Transverse colon (tissue), 4 donors: ENCODE measurements at regions not wholly inside any gene's neighbourhood (a gene's known extent, or its start where the extent isn't known, plus 50 kb on each side); places are given as distances from the start of the nearest gene placed in this dataset.

Experiments used
- DNase-seq: peaks from one replicate; pipeline ENCODE4 v3.0.0-alpha.2; 2019
- H3K27ac ChIP-seq, 4 donors: fragments of 200-600 bp; sonication (generic); 2 replicates each; pipeline ENCODE4 v1.5.1; 2016 to 2018; ENCODE audit warnings: inconsistent platforms in 4 of 4
- H3K27me3 ChIP-seq: fragments of 200-600 bp; sonication (generic); 2 replicates; pipeline ENCODE4 v1.5.1; 2017; ENCODE audit warnings: inconsistent platforms
- H3K36me3 ChIP-seq, 4 donors: fragments of 200-600 bp; sonication (generic); 2 replicates each; pipeline ENCODE4 v1.5.1; 2017 to 2019; ENCODE audit warnings: inconsistent platforms in 4 of 4
- H3K4me1 ChIP-seq, 4 donors: fragments of 200-600 bp; sonication (generic); 2 replicates each; pipeline ENCODE4 v1.5.1; 2017 to 2020; ENCODE audit warnings: inconsistent platforms in 4 of 4
- H3K4me3 ChIP-seq, 4 donors: fragments of 200-600 bp; sonication (generic); 1 replicate in 1 of 4; 2 replicates in 3 of 4; pipeline versions ENCODE4 v1.5.1 to v1.6.1; 2017 to 2019; ENCODE audit warnings: inconsistent platforms in 4 of 4
- H3K9me3 ChIP-seq, 2 donors: fragments of 200-600 bp; sonication (generic); 2 replicates each; pipeline ENCODE4 v1.5.1; 2017 to 2019; ENCODE audit warnings: inconsistent platforms in 2 of 2
- CTCF ChIP-seq, 5 experiments: fragments of 200-600 bp in 3 of 5; fragments of 450-650 bp in 2 of 5; sonication (generic) in 3 of 5; IDR thresholded peaks; 1 replicate in 2 of 5; 2 replicates in 3 of 5; pipeline ENCODE4 v1.5.1; 2016 to 2017; ENCODE audit warnings: antibody characterized with exemption in 5 of 5, inconsistent platforms in 3 of 5, mild to moderate bottlenecking in 2 of 5, moderate library complexity in 1 of 5
- EP300 ChIP-seq: sonication (generic); formaldehyde crosslinking; IDR thresholded peaks from one replicate; pipeline ENCODE4 v1.6.1; 2017; ENCODE audit warnings: antibody characterized with exemption, low read depth
- POLR2A ChIP-seq: fragments of 450-650 bp; IDR thresholded peaks from one replicate; pipeline ENCODE4 v1.6.1; 2016; ENCODE audit warnings: antibody characterized with exemption, mild to moderate bottlenecking, moderate library complexity
- POLR2AphosphoS5 ChIP-seq, 3 donors: sonication (generic); formaldehyde crosslinking; IDR thresholded peaks; one replicate each; pipeline ENCODE4 v1.6.1; 2016; ENCODE audit warnings: antibody characterized with exemption in 3 of 3
- WGBS, 2 donors: methylation state at CpG; one replicate each; pipeline ENCODE4 v1.1.5; 2018; ENCODE audit warnings: low coverage in 1 of 2; 5-methylcytosine and 5-hydroxymethylcytosine counted together
- in situ Hi-C, 4 donors: fragments of 200-750 bp; cut with MboI; loops; one replicate each; pipeline versions ENCODE4 v1.15.0 to v1.15.1; 2017; ENCODE audit warnings: low sequenced_read_pairs in 3 of 4, low pct_ligation_motif_present in 1 of 4, low pct_unique_long_range_greater_than_20kb in 1 of 4
- intact Hi-C: fragments of 100-400 bp; cut with DNase I; formaldehyde crosslinking; loops from one replicate; pipeline ENCODE4 v1.15.1; 2023; ENCODE audit warnings: low total_unique reads

- no peaks in the 10 kb centered on the region for H3K4me1 ChIP-seq
- intact Hi-C loops (no loop called here), in situ Hi-C loops (no loop called here)
- no peaks in the 10 kb centered on the region for H3K36me3 ChIP-seq
- no peak overlapping the region for H3K4me3 ChIP-seq
- DNase-seq = no peak
- TF ChIP-seq EP300 (no peak), POLR2AphosphoS5 (IDR thresholded peaks at IDR 0.05) (no peak), CTCF (IDR thresholded peaks at IDR 0.05) (no peak), POLR2A (no peak)
- no peaks in the 10 kb centered on the region for H3K9me3 ChIP-seq
- no peaks in the 10 kb centered on the region for H3K27me3 ChIP-seq
- no peak overlapping the region for H3K27ac ChIP-seq
- 74 to 86% methylated on average over 3 of the region's 3 CpGs for WGBS, 2 donors
These were observed 249.6 kb upstream of the SPRY2 start for GRCh38 chr13:80590551-80590950.

GRCh38 chr13:80586356-80586755, 245.4 kb upstream of the SPRY2 start:
- in situ Hi-C loops (no loop called here), intact Hi-C loops (no loop called here)
- Histone ChIP-seq H3K4me1 (no peaks in the 10 kb centered on the region), H3K9me3 (no peaks in the 10 kb centered on the region), H3K27ac (no peak overlapping the region), H3K27me3 (no peaks in the 10 kb centered on the region), H3K36me3 (no peaks in the 10 kb centered on the region), H3K4me3 (no peak overlapping the region)
- WGBS, 2 donors = 43 to 52% methylated on average over 2 of the region's 2 CpGs
- no peak for DNase-seq
- TF ChIP-seq CTCF (IDR thresholded peaks at IDR 0.05) (no peak), POLR2AphosphoS5 (IDR thresholded peaks at IDR 0.05) (no peak)

DNA sequence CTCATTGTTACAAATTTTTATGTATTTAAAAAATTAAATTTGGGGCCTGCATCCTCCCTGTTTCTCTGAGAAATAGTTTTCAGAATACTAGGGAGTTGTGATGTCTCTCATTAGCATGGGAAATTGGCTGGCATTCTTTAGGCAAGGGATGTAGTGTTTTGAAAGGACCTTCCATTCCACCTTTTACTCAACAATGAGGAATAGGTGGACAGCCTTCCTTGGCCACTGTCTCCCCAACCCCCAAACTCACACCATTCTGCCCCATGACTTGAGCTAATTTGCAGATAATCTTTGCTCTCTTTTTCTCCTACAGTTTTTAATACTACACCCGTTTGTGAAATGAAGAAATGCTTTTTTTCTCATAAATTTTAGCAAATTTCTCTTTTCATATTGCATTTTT, 244.6 kb upstream of the SPRY2 start:
- TF ChIP-seq EP300 (no peak), POLR2A (no peak), CTCF (IDR thresholded peaks at IDR 0.05) (no peak), POLR2AphosphoS5 (IDR thresholded peaks at IDR 0.05) (no peak)
- Histone ChIP-seq H3K4me3 (no peak overlapping the region), H3K27me3 (no peaks in the 10 kb centered on the region), H3K36me3 (no peaks in the 10 kb centered on the region), H3K27ac (no peak overlapping the region), H3K9me3 (no peaks in the 10 kb centered on the region), H3K4me1 (no peaks in the 10 kb centered on the region)
- 69 to 86% methylated on average over 1 of the region's 1 CpG for WGBS, 2 donors
- intact Hi-C loops = no loop called here
- in situ Hi-C loops = no loop called here
- DNase-seq = no peak

DNA sequence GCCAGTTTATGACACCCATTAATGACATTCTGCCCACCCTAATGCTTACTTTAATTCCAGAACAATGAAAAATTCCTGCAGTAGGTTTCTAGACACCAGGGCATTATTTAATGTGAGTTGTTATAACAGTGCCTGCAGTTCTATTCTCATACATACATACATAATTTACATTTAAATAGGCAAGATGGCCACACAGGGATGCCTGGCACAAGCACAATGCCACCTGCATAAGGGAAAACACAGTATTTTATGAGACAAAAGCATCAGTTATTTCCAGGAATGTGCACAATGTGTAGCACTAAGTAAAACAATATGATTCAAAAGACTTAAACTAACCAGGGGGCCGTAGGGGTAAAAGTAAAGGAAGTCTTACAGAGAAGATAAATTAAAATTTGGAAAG, 243.9 kb upstream of the SPRY2 start:
- H3K4me1 ChIP-seq = no peaks in the 10 kb centered on the region
- H3K9me3 ChIP-seq = no peaks in the 10 kb centered on the region
- H3K36me3 ChIP-seq = no peaks in the 10 kb centered on the region
- H3K4me3 ChIP-seq = no peak overlapping the region
- no peak for TF ChIP-seq CTCF (IDR thresholded peaks at IDR 0.05)
- in situ Hi-C loops = no loop called here
- 70 to 75% methylated on average over 1 of the region's 1 CpG for WGBS, 2 donors
- intact Hi-C loops = no loop called here
- no peak for DNase-seq
- no peak overlapping the region for H3K27ac ChIP-seq
- H3K27me3 ChIP-seq = no peaks in the 10 kb centered on the region
